MM.1S (cell line): ENCODE measurements at regions not wholly inside any gene's neighbourhood (a gene's known extent, or its start where the extent isn't known, plus 50 kb on each side); places are given as distances from the start of the nearest gene placed in this dataset.
"Not testable (repeated sequence)": the region's sequence is repeated elsewhere in the genome, so short reads cannot be mapped to it uniquely, and the experiment has no call there.

Experiments
- EZH2 ChIP-seq: fragments of 300-600 bp; sonication (generic); optimal IDR thresholded peaks from 2 replicates; pipeline ENCODE3; 2017; ENCODE audit warnings: low read depth, mild to moderate bottlenecking, antibody characterized with exemption, low read length, mixed read lengths
- EZH2phosphoT487 ChIP-seq: fragments of 300-600 bp; sonication (generic); IDR thresholded peaks from 2 replicates; pipeline ENCODE4 v1.6.1; 2018; ENCODE audit warnings: antibody characterized with exemption, low read length
- TF ChIP-seq, protein P1 (sequence below): fragments of 300-600 bp; sonication (generic); IDR thresholded peaks from 2 replicates; pipeline ENCODE4 v1.5.1; 2016; ENCODE audit warnings: antibody characterized with exemption, low read length, mixed read lengths

DNA sequence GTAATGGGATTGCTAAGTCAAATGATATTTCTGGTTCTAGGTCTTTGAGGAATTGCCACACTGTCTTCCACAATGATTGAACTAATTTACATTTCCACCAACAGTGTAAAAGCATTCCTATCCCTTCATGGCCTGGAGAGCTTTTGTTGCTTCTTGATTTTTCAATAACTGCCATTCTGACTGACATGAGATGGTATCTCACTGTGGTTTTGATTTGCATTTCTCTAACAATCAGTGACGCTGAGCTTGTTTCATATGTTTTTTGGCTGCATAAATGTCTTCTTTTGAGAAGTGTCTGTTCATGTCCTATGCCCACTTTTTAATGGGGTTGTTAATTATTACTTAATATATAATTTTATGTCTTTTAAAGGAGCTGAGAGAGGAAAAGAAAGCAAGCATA, 177.7 kb upstream of the VLDLR start:
- TF ChIP-seq, protein P1, sequence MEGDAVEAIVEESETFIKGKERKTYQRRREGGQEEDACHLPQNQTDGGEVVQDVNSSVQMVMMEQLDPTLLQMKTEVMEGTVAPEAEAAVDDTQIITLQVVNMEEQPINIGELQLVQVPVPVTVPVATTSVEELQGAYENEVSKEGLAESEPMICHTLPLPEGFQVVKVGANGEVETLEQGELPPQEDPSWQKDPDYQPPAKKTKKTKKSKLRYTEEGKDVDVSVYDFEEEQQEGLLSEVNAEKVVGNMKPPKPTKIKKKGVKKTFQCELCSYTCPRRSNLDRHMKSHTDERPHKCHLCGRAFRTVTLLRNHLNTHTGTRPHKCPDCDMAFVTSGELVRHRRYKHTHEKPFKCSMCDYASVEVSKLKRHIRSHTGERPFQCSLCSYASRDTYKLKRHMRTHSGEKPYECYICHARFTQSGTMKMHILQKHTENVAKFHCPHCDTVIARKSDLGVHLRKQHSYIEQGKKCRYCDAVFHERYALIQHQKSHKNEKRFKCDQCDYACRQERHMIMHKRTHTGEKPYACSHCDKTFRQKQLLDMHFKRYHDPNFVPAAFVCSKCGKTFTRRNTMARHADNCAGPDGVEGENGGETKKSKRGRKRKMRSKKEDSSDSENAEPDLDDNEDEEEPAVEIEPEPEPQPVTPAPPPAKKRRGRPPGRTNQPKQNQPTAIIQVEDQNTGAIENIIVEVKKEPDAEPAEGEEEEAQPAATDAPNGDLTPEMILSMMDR, result not testable (repeated sequence)
- TF ChIP-seq EZH2, EZH2phosphoT487: not testable (repeated sequence)
